ENCODE measurements at regions not wholly inside any gene's neighbourhood (a gene's known extent, or its start where the extent isn't known, plus 50 kb on each side); places are given as distances from the start of the nearest gene placed in this dataset.

DNA sequence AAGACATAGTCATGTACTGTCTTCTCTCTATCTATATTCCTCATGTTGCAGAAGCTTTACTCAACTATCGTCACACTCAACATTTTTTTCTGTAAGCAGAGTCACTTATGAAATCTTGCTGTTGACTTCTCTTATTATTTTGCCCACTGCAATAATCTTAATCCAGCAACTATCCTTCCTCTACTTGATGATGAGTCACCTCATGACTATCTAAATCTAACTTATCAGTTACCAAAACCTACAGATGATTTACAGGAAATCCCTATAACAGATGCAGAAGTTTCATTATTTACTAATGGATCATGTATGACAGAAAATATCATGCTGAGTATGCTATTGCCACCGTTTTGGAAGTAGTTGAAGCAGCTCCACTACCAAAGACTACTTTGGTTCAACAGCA is 378.9 kb downstream of the DUSP10 start:
- TF ChIP-seq CTCF (IDR thresholded peaks at IDR 0.05 in 4 of 5, conservative IDR thresholded peaks at IDR 0.05 in 1 of 5) (no peak), POLR2A (IDR thresholded peaks at IDR 0.05) (no peak)
